HG02642 (cell line): ENCODE measurements at regions not wholly inside any gene's neighbourhood (a gene's known extent, or its start where the extent isn't known, plus 50 kb on each side); places are given as distances from the start of the nearest gene placed in this dataset.

ENCODE experiments used
- ATAC-seq: cut with Tn5 transposase; IDR thresholded peaks from one replicate; pipeline ENCODE4 v1.9.1; 2021; ENCODE audit warnings: mild to moderate bottlenecking; ENCODE audit not compliant: unreplicated experiment, poor library complexity

GRCh38 chr5:116389601-116390000, 185.0 kb downstream of the SEMA6A start:
- no peak for ATAC-seq

GRCh38 chr5:116388564-116389258, 185.9 kb downstream of the SEMA6A start:
- ATAC-seq, result no peak

DNA sequence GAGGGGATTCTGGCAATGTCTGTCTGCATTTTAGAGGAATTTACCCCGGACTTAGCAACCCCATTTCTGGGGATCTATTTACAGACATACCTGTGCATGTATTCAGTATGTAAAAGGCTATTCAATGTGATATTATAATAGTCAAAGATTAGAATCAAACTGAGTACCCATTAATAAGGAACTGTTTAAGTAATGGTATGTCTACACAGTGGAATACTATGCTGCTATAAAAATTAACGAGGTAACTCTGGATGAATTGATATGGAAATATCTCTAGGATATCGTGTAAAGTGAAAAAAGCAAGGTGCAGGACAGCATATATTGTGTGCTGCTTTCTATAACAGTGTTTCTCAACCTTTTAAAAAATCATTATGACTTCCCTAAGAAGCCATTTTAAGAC, 186.9 kb downstream of the SEMA6A start:
- no peak for ATAC-seq

GRCh38 chr5:116386633-116387032, 188.0 kb downstream of the SEMA6A start:
- no peak for ATAC-seq

- ATAC-seq, result no peak
Measured at GRCh38 chr5:116382874-116383266, 191.8 kb downstream of the SEMA6A start.

DNA sequence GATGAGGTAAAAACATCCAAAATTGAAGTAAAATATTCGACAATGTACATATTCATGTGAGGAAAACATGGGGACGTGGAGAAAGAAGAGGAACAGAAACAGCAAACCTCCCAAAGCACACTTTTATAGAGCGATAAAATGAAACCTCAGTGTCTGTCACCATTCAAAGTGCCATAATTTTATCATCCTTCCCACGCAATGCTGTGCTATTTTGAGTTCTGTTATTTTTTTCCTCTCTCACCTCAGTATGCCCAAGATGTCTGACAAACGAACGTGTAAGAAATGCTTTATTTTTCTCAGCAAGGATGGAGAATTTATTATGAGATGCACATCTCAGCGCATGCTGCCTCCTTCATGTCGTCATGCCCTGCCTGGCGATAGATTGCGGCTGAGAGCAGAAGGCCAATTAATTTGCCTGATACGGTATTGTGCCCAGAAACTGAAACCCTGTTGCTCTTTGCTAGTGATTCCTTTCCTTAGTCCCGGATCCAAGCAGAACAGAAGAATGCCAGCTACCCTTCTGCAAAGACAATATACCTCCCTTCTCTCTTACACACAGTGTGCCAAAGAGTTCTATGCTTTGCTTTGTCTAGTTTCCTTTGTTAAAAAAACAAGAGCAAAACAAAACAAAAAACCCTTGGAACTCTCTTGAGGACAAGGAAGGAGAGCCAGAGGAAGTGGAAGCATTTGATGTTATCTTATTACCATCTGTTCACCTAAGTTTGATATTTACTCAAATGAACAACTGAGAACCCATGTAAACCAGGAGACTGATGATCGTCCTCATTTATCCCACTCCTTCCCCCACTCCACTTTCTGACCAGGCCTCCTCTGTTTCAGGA, 192.4 kb downstream of the SEMA6A start:
- ATAC-seq, result no peak

GRCh38 chr5:116381201-116381600, 193.4 kb downstream of the SEMA6A start:
- ATAC-seq, result no peak

DNA sequence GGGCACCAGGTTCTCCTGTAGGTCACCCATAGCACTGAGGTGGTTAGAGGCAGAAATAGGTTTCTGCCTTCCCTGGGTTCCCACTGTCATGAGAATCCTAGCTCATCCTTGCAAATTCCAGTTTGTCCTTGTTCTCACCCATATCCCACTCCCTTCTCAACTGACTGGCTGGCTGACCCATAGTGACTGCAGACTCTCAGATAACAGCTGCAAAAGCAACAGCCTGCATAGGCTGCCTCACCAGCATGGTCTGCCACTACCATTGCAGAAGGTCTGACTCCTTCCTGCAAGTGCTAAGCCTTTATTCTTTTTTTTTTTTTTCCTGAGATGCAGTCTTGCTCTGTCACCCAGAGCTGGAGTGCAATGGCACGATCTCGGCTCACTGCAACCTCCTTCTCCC, 194.0 kb downstream of the SEMA6A start:
- ATAC-seq, result no peak

- no peak for ATAC-seq
Measured at GRCh38 chr5:116379306-116379705, 195.3 kb downstream of the SEMA6A start.

- ATAC-seq, result no peak
Measured at GRCh38 chr5:116378777-116379121, 195.9 kb downstream of the SEMA6A start.

- ATAC-seq, result no peak
Measured at GRCh38 chr5:116378007-116378776, 196.4 kb downstream of the SEMA6A start.

DNA sequence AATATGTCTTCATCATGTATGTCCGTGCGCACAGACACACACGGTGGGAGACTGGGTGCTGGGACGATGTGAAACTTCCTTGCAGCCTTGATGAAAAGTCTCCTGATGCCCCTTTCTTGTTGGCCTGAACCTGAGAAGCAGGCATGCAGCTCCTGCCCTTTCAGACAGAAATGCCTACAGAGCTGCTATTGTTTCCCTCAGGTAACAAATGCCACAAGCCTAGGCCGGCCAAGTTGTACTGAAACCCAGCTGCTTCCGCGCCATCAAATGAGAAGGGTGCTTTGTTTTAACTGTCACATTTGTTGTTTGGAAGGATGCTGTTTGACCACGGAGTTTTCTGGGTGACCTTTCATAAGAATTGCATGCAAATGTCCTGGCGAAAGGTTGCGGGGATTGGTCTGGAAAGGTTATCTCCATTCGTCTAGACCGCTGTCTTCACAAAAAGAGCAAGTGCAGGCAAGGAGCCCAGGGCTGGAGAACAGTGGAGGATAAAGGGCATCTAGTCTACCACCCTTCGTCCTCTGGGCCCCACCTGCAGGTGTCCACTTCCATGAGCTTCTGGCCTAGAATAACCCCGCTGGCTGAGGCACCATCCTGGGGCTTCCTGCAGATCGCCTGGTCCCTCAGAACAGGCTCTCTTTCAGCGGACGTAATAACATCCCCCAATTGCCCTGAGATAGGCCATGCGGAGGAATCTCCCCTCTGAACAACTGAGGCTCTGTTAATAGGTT, 197.2 kb downstream of the SEMA6A start:
- no peak for ATAC-seq

- no peak for ATAC-seq
Measured at GRCh38 chr5:116375926-116376325, 198.7 kb downstream of the SEMA6A start.

GRCh38 chr5:116374434-116374852, 200.2 kb downstream of the SEMA6A start:
- ATAC-seq, result no peak

GRCh38 chr5:116372931-116373597, 201.6 kb downstream of the SEMA6A start:
- ATAC-seq, result no peak

- ATAC-seq, result no peak
Measured at GRCh38 chr5:116371935-116372334, 202.7 kb downstream of the SEMA6A start.

DNA sequence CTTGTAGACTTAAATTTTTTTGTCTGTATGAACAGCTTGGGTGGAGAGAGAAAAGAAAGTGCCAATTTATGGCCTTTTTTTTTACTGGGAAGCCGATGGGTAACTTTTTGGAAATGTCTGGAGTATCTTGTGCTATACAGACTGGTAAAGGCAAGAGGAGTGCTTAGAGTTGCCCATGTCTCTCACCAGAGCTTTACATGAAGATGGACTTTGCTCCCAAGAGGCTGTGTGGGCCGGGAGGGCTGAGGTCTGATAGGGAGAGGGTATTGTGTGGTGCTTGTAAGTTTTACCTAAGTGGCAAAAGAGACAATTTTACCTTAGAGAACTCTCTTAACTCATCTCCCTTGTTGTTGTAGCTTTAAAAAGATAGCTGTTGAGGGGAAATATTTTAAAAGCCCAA, 203.2 kb downstream of the SEMA6A start:
- ATAC-seq, result no peak

DNA sequence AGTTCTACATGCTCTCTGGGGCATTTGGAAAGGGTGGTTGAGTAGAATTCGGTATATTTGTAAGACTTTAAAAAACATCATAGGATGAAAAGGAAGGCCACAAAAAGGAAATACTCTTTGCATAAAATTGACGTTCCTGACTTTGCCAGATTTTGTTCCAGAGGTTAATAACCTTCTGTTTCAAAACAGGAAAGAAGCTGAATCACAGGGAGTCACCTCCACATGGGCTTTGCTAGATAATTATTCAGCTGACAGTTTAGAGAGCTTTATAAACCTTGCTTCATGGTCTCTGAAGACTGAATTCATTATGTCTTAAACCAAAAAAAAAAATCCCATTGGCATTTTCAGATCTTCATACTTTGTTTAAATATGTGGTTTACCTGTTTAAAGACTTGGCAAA, 203.7 kb downstream of the SEMA6A start:
- no peak for ATAC-seq

- ATAC-seq, result no peak
Measured at GRCh38 chr5:116370149-116370548, 204.5 kb downstream of the SEMA6A start.

GRCh38 chr5:116365006-116365496, 209.6 kb downstream of the SEMA6A start:
- peak; percentile 81 for ATAC-seq
